ENCODE measurements at regions not wholly inside any gene's neighbourhood (a gene's known extent, or its start where the extent isn't known, plus 50 kb on each side); places are given as distances from the start of the nearest gene placed in this dataset.

DNA sequence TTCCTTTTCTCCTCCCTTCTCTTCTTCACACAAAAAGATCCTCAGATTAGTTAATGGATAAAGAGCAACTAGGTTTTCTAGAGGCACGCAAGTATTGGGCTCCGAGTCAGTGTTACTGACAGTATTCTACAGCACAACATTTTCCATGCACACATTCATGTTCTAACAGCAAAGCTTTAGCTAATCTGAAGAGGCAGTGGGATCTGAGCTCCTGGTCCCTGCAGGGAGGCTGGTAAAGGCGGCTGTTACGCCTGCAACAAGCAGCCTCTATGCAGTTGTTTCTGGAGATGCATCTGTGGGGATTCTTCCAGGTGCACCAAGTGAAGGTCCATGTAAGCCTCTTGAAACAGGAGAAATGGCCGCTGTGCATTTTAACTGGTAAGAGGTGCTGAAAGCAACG, 143.8 kb downstream of the EFNB2 start:
- WGBS (ENCODE audit: low lambda C conversion rate, missing lambda C conversion rate): 85% methylated on average over 6 of the region's 6 CpGs
- DNase-seq (ENCODE audit: low spot score): no peak
- Histone ChIP-seq H3K27ac (no peak overlapping the region), H3K4me1 (ENCODE audit: insufficient read depth) (no peaks in the 10 kb centered on the region), H3K79me2 (no peaks in the 10 kb centered on the region), H3K4me2 (no peak overlapping the region), H3K36me3 (replicated peaks; ENCODE audit: insufficient read depth, low read depth) (no peaks in the 10 kb centered on the region), H3K9me3 (ENCODE audit: low read depth) (no peaks in the 10 kb centered on the region), H4K20me1 (ENCODE audit: insufficient read depth, poor library complexity, severe bottlenecking) (no peaks in the 10 kb centered on the region), H3K27me3 (no peaks in the 10 kb centered on the region), H3K4me3 (no peak overlapping the region), H2AFZ (no peak overlapping the region), H3K9me2 (replicated peaks; ENCODE audit: insufficient read depth) (no peaks in the 10 kb centered on the region)
- no peak for TF ChIP-seq EZH2 (IDR thresholded peaks at IDR 0.05; ENCODE audit: borderline replicate concordance)
- no peak for TF ChIP-seq EZH2phosphoT487 (IDR thresholded peaks at IDR 0.05; ENCODE audit: low read depth, severe bottlenecking, unreplicated experiment)
- TF ChIP-seq CTCF (IDR thresholded peaks at IDR 0.05; ENCODE audit: poor library complexity): no peak

- 74% methylated on average over 5 of the region's 5 CpGs for WGBS (ENCODE audit: low lambda C conversion rate, missing lambda C conversion rate)
- no peaks in the 10 kb centered on the region for H3K27me3 ChIP-seq
- no peaks in the 10 kb centered on the region for H3K9me3 ChIP-seq (ENCODE audit: low read depth)
- no peak for DNase-seq (ENCODE audit: low spot score)
- no peaks in the 10 kb centered on the region for H3K9me2 ChIP-seq (replicated peaks; ENCODE audit: insufficient read depth)
- H3K36me3 ChIP-seq (replicated peaks; ENCODE audit: insufficient read depth, low read depth): no peaks in the 10 kb centered on the region
- no peak overlapping the region for H2AFZ ChIP-seq
- TF ChIP-seq EZH2phosphoT487 (IDR thresholded peaks at IDR 0.05; ENCODE audit: low read depth, severe bottlenecking, unreplicated experiment) (no peak), EZH2 (IDR thresholded peaks at IDR 0.05; ENCODE audit: borderline replicate concordance) (no peak), CTCF (IDR thresholded peaks at IDR 0.05; ENCODE audit: poor library complexity) (no peak)
- H3K27ac ChIP-seq: no peak overlapping the region
- H3K4me2 ChIP-seq: no peak overlapping the region
- no peak overlapping the region for H3K4me3 ChIP-seq
- no peaks in the 10 kb centered on the region for H4K20me1 ChIP-seq (ENCODE audit: insufficient read depth, poor library complexity, severe bottlenecking)
- H3K79me2 ChIP-seq: no peaks in the 10 kb centered on the region
- no peaks in the 10 kb centered on the region for H3K4me1 ChIP-seq (ENCODE audit: insufficient read depth)
Measured at GRCh38 chr13:106391271-106391670, 144.2 kb downstream of the EFNB2 start.

- TF ChIP-seq EZH2 (IDR thresholded peaks at IDR 0.05; ENCODE audit: borderline replicate concordance) (no peak), EZH2phosphoT487 (IDR thresholded peaks at IDR 0.05; ENCODE audit: low read depth, severe bottlenecking, unreplicated experiment) (no peak), CTCF (IDR thresholded peaks at IDR 0.05; ENCODE audit: poor library complexity) (no peak)
- Histone ChIP-seq H2AFZ (no peak overlapping the region), H3K4me3 (no peak overlapping the region), H3K27me3 (no peaks in the 10 kb centered on the region), H3K27ac (no peak overlapping the region), H3K9me2 (replicated peaks; ENCODE audit: insufficient read depth) (no peaks in the 10 kb centered on the region), H3K79me2 (no peaks in the 10 kb centered on the region), H3K9me3 (ENCODE audit: low read depth) (no peaks in the 10 kb centered on the region), H4K20me1 (ENCODE audit: insufficient read depth, poor library complexity, severe bottlenecking) (no peaks in the 10 kb centered on the region), H3K4me2 (no peak overlapping the region), H3K36me3 (replicated peaks; ENCODE audit: insufficient read depth, low read depth) (no peaks in the 10 kb centered on the region), H3K4me1 (ENCODE audit: insufficient read depth) (no peaks in the 10 kb centered on the region)
- DNase-seq (ENCODE audit: low spot score): no peak
- WGBS (ENCODE audit: low lambda C conversion rate, missing lambda C conversion rate): 80% methylated on average over 1 of the region's 1 CpG
Measured at GRCh38 chr13:106390367-106390766, 145.1 kb downstream of the EFNB2 start.

DNA sequence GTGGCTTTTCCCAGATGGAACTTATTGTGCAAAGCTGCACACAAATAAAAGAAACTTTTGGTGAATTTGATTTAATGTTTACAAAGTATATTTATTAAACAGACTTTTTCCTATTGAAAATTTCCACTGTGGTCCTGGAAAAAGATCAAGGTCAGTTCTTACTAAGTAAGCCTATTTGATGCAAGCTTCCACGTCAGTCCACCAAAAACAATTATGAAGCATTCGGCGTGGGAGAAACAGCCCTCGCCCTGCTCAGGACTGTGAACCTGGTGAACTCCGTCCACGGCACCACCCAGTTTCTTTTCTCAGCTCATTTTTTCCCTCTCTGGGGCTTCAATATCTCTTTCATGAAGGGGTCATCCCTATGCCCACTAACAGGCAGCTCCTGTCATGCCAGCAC, 149.8 kb downstream of the EFNB2 start:
- Histone ChIP-seq H3K9me3 (ENCODE audit: low read depth) (no peaks in the 10 kb centered on the region), H3K4me2 (no peak overlapping the region), H3K27me3 (no peaks in the 10 kb centered on the region), H3K79me2 (no peaks in the 10 kb centered on the region), H2AFZ (no peak overlapping the region), H3K9me2 (replicated peaks; ENCODE audit: insufficient read depth) (no peaks in the 10 kb centered on the region), H3K4me3 (no peak overlapping the region), H3K4me1 (ENCODE audit: insufficient read depth) (peaks cover 20% of the 10 kb centered on the region), H3K36me3 (replicated peaks; ENCODE audit: insufficient read depth, low read depth) (no peaks in the 10 kb centered on the region), H3K27ac (no peak overlapping the region), H4K20me1 (ENCODE audit: insufficient read depth, poor library complexity, severe bottlenecking) (no peaks in the 10 kb centered on the region)
- 94% methylated on average over 6 of the region's 6 CpGs for WGBS (ENCODE audit: low lambda C conversion rate, missing lambda C conversion rate)
- TF ChIP-seq EZH2phosphoT487 (IDR thresholded peaks at IDR 0.05; ENCODE audit: low read depth, severe bottlenecking, unreplicated experiment) (no peak), EZH2 (IDR thresholded peaks at IDR 0.05; ENCODE audit: borderline replicate concordance) (no peak), CTCF (IDR thresholded peaks at IDR 0.05; ENCODE audit: poor library complexity) (no peak)
- no peak for DNase-seq (ENCODE audit: low spot score)

All from hepatocyte (in vitro differentiated cells).